ENCODE measurements at regions not wholly inside any gene's neighbourhood (a gene's known extent, or its start where the extent isn't known, plus 50 kb on each side); places are given as distances from the start of the nearest gene placed in this dataset.

DNA sequence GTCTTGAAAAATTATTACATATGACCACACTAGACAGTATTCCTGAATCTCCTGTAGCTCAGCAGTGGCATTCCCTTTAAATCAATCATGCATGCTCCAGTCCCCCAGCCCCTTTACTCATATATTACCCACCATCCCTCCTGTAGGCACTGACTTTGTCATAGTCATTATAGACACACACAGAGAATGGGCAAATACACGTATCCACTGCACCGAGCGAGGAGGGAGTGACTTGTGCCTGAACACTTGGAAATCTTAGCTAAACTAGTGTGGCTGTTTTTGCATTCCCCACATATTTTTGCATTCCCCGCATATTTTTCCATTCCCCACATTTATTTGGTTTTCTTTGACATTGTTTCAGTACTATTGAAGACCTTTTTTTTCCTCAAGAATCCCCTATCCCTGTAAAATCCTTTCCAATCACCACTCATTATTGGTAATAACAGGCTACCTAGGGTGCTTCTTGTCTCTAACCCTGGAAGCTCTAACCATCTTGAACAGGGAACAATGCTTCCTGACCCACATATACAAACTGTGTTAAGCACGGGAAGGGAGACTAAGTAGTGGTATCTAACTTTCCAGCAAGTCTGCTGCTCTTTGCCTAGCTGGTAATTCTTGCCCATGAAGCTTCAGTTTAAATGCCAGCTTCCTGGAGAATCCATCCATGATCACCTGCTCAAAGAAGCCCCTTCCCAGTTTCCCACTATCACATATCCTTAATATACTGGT, 534.4 kb upstream of the CAMK1G start:
- in situ Hi-C loops (cut with HindIII; ENCODE audit: low pct_unique_long_range_greater_than_20kb, low sequenced_read_pairs), result no loop called here
- no peak for DNase-seq (ENCODE audit: low read depth)

DNA sequence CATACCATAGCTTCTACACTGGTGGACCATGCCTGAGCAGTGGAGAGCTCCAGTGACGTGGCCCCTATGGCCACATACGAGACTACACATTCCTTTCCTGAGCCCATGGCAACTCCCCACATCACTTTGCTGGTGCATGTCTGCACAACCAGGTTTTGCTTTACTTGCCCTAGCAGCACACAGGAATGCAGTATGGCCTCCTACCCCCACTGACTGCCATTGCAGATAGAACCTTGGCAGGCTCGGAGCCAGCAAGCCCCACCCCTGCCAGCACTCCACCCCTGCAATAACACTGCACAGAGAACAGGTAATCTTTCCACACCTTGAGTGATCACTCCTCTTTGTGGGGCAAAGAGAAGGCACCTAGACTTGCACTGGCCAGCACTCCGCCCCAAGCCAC, 531.9 kb upstream of the CAMK1G start:
- DNase-seq (ENCODE audit: low read depth), result no peak
- in situ Hi-C loops (cut with HindIII; ENCODE audit: low pct_unique_long_range_greater_than_20kb, low sequenced_read_pairs), result no loop called here

- in situ Hi-C loops (cut with HindIII; ENCODE audit: low pct_unique_long_range_greater_than_20kb, low sequenced_read_pairs), result no loop called here
- DNase-seq (ENCODE audit: low read depth), result no peak
These were observed 529.9 kb upstream of the CAMK1G start for GRCh38 chr1:209053587-209053986.

DNA sequence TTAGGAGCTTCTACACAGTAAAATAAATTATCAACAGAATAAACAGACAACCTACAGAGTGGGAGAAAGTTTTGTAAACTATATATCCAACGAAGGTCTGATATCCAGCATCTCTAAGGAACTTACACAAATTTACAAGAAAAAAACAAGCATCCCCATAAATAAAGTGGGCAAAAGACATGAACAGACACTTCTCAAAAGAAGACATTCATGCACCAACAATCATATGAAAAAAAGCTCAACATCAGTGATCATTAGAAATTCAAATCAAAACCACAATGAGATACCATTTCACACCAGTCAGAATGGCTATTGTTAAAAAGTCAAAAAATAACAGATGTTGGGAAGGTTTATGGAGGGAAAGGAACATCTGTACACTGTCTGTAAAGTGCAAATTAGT, 526.4 kb upstream of the CAMK1G start:
- in situ Hi-C loops (cut with HindIII; ENCODE audit: low pct_unique_long_range_greater_than_20kb, low sequenced_read_pairs), result no loop called here
- DNase-seq (ENCODE audit: low read depth), result no peak

DNA sequence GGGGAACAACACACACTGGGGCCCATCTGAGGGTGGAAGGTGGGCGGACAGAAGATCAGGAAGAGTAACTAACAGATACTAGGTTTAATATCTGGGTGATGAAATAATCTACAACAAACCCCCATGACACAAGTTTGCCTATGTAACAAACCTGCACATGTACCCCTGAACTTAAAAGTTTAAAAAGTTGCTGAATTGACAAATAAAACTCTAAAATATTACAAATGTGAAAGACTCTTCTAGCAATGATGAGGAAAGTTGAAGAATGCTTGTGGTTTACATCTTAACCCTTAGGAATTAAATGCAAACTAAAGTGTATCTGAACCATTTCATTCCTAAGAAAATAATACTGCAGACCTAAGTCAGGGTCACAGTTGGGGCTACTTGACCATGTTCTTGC, 525.6 kb upstream of the CAMK1G start:
- in situ Hi-C loops (cut with HindIII; ENCODE audit: low pct_unique_long_range_greater_than_20kb, low sequenced_read_pairs), result no loop called here
- no peak for DNase-seq (ENCODE audit: low read depth)

- no peak for DNase-seq (ENCODE audit: low read depth)
- in situ Hi-C loops (cut with HindIII; ENCODE audit: low pct_unique_long_range_greater_than_20kb, low sequenced_read_pairs), result no loop called here
These were observed 524.1 kb upstream of the CAMK1G start for GRCh38 chr1:209059376-209059775.

DNA sequence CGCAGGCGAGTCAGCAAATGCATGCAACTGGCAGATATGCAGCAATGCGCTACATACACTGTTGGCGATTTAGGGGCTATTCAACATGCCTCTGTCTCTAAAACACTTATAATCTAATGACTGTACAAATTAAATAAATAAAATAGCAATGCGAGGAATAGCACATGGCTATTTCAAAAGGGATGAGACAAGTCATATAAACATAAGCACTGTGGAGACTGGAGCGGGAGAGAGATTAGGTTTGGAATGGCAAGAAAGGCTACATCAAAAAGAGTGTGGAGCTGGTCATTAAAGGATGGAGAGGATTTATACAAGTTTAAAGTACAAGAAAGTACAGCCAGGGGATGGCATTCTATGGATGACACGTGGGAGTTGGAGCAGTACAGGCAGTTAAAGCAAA, 523.5 kb upstream of the CAMK1G start:
- in situ Hi-C loops (cut with HindIII; ENCODE audit: low pct_unique_long_range_greater_than_20kb, low sequenced_read_pairs), result no loop called here
- DNase-seq (ENCODE audit: low read depth), result no peak

DNA sequence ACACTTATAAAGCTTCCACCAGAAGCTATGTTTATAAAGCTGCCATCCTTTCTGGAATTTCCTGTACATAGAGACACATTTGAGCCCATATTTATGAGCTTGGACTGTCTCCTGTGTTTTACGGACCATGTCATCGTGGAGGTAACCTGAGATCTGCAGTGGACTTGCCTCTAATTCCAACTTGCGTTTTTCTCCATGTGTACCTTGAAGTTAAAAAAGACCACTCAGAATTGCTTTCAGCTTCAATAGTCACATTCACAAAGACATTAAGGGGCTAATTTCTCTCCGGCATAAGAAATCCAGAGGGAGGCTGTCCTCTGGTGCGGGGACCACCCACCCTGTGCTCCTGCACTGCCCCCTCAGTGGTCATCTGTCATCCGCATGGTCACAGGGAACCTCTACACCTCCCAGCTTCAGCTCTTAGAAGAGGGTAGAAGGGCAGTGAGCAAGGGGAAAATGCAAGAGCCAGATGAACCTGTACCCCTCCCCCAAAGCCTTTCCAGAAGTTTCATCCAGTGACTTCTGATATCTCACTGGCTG, 521.4 kb upstream of the CAMK1G start:
- in situ Hi-C loops (cut with HindIII; ENCODE audit: low pct_unique_long_range_greater_than_20kb, low sequenced_read_pairs), result no loop called here
- DNase-seq (ENCODE audit: low read depth), result no peak

GRCh38 chr1:209062863-209063262, 520.7 kb upstream of the CAMK1G start:
- no peak for DNase-seq (ENCODE audit: low read depth)
- in situ Hi-C loops (cut with HindIII; ENCODE audit: low pct_unique_long_range_greater_than_20kb, low sequenced_read_pairs), result no loop called here

- in situ Hi-C loops (cut with HindIII; ENCODE audit: low pct_unique_long_range_greater_than_20kb, low sequenced_read_pairs), result no loop called here
- no peak for DNase-seq (ENCODE audit: low read depth)
These were observed 519.5 kb upstream of the CAMK1G start for GRCh38 chr1:209063767-209064659.

GRCh38 chr1:209064850-209065706, 518.4 kb upstream of the CAMK1G start:
- in situ Hi-C loops (cut with HindIII; ENCODE audit: low pct_unique_long_range_greater_than_20kb, low sequenced_read_pairs), result no loop called here
- DNase-seq (ENCODE audit: low read depth), result no peak

DNA sequence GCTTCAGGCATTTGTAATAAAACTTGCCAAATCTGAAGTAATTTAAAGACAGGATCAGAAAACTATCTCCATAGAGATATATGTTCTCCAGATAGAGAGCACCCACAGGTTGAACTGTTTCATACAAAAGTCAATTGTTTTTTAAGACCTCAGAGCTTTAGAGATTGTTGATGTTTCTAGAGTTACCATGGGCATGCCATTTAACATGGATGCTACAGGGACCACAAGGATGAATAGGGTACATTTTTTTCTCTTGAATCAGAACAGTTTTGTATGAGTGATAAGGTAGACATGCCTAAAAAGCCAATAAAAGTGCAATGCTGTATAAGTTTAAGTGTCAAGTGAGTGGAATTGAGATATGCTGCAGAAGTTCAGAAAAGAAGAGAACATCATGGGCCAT, 511.0 kb upstream of the CAMK1G start:
- DNase-seq (ENCODE audit: low read depth), result no peak
- in situ Hi-C loops (cut with HindIII; ENCODE audit: low pct_unique_long_range_greater_than_20kb, low sequenced_read_pairs), result no loop called here

- in situ Hi-C loops (cut with HindIII; ENCODE audit: low pct_unique_long_range_greater_than_20kb, low sequenced_read_pairs), result no loop called here
- no peak for DNase-seq (ENCODE audit: low read depth)
These were observed 509.6 kb upstream of the CAMK1G start for GRCh38 chr1:209073879-209074278.

GRCh38 chr1:209074575-209075250, 508.8 kb upstream of the CAMK1G start:
- in situ Hi-C loops (cut with HindIII; ENCODE audit: low pct_unique_long_range_greater_than_20kb, low sequenced_read_pairs), result no loop called here
- no peak for DNase-seq (ENCODE audit: low read depth)

DNA sequence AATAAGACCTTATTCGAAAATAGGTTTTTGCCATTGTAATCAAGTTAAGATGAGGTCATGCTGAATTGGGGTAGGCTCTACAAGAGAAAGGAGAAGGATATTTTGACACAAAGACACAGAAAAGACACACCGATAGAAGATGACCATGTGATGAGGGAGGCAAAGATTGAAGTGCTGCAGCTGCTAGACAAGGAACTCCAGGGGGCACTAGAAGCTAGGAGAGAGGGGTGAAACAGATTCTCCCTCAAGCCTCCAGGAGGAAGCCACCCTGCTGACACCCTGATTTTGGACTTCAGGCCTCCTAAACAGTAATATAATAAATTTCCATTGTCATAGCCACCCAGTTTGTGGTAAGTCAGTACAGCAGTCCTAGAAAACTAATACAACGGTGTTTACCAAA, 506.8 kb upstream of the CAMK1G start:
- in situ Hi-C loops (cut with HindIII; ENCODE audit: low pct_unique_long_range_greater_than_20kb, low sequenced_read_pairs), result no loop called here
- no peak for DNase-seq (ENCODE audit: low read depth)

- no peak for DNase-seq (ENCODE audit: low read depth)
- in situ Hi-C loops (cut with HindIII; ENCODE audit: low pct_unique_long_range_greater_than_20kb, low sequenced_read_pairs), result no loop called here
These were observed 503.2 kb upstream of the CAMK1G start for GRCh38 chr1:209080170-209080781.

DNA sequence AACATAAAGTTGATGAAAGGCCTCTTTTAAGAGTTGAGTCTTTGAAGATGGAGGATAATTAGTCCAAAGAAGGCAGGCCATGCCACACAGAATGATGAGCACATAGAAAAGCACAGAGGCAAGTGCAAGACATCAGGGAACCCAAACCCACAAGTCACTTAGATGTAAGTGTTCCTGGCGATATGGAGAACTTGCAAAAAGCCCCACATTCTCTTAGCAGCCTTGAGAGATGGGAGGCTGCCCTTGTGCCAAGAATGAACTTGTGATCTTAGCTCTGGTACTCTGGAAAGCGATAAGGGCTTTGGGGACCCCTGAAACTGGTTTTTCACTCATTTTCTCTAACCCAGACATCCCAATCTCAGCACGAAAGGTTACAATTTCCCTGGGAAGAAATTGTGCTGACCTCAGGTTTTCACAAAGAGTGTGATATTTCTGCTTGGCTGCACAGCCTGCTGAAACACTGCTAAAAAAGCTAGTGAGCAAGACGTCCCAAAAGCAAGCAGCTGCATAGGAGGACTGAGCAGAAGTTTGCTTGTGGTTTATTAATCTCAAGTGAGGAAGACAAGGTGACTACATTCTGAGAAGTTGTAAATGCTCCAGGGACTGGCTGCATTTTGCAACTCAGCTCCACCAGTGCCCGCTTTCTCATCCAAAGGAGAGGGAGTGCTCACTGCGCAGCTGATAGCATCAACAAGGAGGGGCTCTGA, 496.9 kb upstream of the CAMK1G start:
- in situ Hi-C loops (cut with HindIII; ENCODE audit: low pct_unique_long_range_greater_than_20kb, low sequenced_read_pairs), result no loop called here
- DNase-seq (ENCODE audit: low read depth), result no peak
